SK-N-SH treated with all-trans-retinoic acid at 6 μM for 48 hours (cell line): ENCODE measurements at regions not wholly inside any gene's neighbourhood (a gene's known extent, or its start where the extent isn't known, plus 50 kb on each side); places are given as distances from the start of the nearest gene placed in this dataset.

Experiments used
- BACH2 ChIP-seq: fragments of 250-450 bp; sonication (Bioruptor Pico); IDR thresholded peaks from 2 replicates; pipeline ENCODE4 v1.9.0; 2021; ENCODE audit warnings: mild to moderate bottlenecking, borderline replicate concordance
- CSDC2 ChIP-seq: fragments of 250-450 bp; sonication (Bioruptor Pico); IDR thresholded peaks from 2 replicates; pipeline ENCODE4 v1.5.0; 2020; ENCODE audit warnings: mild to moderate bottlenecking, moderate library complexity
- ESRRG ChIP-seq: fragments of 250-450 bp; sonication (Bioruptor Pico); IDR thresholded peaks from 2 replicates; pipeline ENCODE4 v1.6.1; 2021; ENCODE audit warnings: mild to moderate bottlenecking
- GLIS3 ChIP-seq: fragments of 250-450 bp; sonication (Bioruptor Pico); IDR thresholded peaks from 2 replicates; pipeline ENCODE4 v1.5.0; 2020; ENCODE audit warnings: mild to moderate bottlenecking, moderate library complexity
- OSR1 ChIP-seq: fragments of 250-450 bp; sonication (Bioruptor Pico); IDR thresholded peaks from 2 replicates; pipeline ENCODE4 v1.8.0; 2022; ENCODE audit warnings: moderate library complexity, mild to moderate bottlenecking, inconsistent platforms
- PPARA ChIP-seq: fragments of 250-450 bp; sonication (Bioruptor Pico); IDR thresholded peaks from 2 replicates; pipeline ENCODE4 v1.5.0; 2020; ENCODE audit warnings: mild to moderate bottlenecking, borderline replicate concordance
- ZC3H10 ChIP-seq: fragments of 250-450 bp; sonication (Bioruptor Pico); IDR thresholded peaks from 2 replicates; pipeline ENCODE4 v1.5.1; 2021; ENCODE audit warnings: mild to moderate bottlenecking, moderate library complexity
- ZFP3 ChIP-seq: fragments of 250-450 bp; sonication (Bioruptor Pico); IDR thresholded peaks from 2 replicates; pipeline ENCODE4 v1.5.0; 2020; ENCODE audit warnings: mild to moderate bottlenecking, moderate library complexity
- ZNF8 ChIP-seq: fragments of 450-650 bp; formaldehyde crosslinking; IDR thresholded peaks from 2 replicates; pipeline ENCODE4 v1.5.0; 2020; ENCODE audit warnings: mild to moderate bottlenecking, moderate library complexity
- TF ChIP-seq, protein P1 (sequence below): fragments of 250-450 bp; sonication (Bioruptor Pico); IDR thresholded peaks from 2 replicates; pipeline ENCODE4 v1.5.1; 2021; ENCODE audit warnings: mild to moderate bottlenecking, moderate library complexity
- TF ChIP-seq, protein P2 (sequence below): fragments of 250-450 bp; sonication (Bioruptor Pico); IDR thresholded peaks from 2 replicates; pipeline ENCODE4 v1.8.0; 2020; ENCODE audit warnings: mild to moderate bottlenecking, moderate library complexity, borderline replicate concordance
- TF ChIP-seq, protein P3 (sequence below): fragments of 250-450 bp; sonication (Bioruptor Pico); IDR thresholded peaks from 2 replicates; pipeline ENCODE4 v1.5.1; 2020; ENCODE audit warnings: low read depth, mild to moderate bottlenecking, moderate library complexity

DNA sequence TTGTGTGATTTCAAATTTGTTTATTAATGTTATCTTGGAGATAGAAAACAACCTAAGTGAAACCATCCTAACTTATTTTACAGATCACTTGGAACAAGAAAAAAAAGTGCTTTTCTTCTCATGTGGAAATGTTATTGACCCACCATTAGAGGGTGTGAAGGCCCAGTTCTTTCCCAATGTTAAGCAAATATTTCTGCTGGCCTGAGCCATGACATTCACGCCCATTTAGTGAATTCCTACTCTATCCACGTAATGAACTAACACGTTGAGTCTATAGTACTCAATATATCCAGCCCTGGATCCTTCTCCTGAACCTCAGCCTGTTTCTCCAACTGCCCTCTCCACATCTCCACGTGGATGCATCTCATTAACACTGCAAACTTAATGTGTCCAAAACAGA is 180.6 kb upstream of the ZFP64 start:
- TF ChIP-seq GLIS3 (CRISPR knock-in tag) (no peak), ZC3H10 (CRISPR knock-in tag) (no peak), BACH2 (CRISPR knock-in tag) (no peak), OSR1 (CRISPR knock-in tag) (no peak), ZNF8 (CRISPR knock-in tag) (no peak), ZFP3 (no peak), ESRRG (CRISPR knock-in tag) (no peak), PPARA (no peak), CSDC2 (CRISPR knock-in tag) (no peak)
- TF ChIP-seq, protein P1, sequence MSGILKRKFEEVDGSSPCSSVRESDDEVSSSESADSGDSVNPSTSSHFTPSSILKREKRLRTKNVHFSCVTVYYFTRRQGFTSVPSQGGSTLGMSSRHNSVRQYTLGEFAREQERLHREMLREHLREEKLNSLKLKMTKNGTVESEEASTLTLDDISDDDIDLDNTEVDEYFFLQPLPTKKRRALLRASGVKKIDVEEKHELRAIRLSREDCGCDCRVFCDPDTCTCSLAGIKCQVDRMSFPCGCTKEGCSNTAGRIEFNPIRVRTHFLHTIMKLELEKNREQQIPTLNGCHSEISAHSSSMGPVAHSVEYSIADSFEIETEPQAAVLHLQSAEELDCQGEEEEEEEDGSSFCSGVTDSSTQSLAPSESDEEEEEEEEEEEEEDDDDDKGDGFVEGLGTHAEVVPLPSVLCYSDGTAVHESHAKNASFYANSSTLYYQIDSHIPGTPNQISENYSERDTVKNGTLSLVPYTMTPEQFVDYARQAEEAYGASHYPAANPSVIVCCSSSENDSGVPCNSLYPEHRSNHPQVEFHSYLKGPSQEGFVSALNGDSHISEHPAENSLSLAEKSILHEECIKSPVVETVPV (CRISPR knock-in tag): no peak
- TF ChIP-seq, protein P2, sequence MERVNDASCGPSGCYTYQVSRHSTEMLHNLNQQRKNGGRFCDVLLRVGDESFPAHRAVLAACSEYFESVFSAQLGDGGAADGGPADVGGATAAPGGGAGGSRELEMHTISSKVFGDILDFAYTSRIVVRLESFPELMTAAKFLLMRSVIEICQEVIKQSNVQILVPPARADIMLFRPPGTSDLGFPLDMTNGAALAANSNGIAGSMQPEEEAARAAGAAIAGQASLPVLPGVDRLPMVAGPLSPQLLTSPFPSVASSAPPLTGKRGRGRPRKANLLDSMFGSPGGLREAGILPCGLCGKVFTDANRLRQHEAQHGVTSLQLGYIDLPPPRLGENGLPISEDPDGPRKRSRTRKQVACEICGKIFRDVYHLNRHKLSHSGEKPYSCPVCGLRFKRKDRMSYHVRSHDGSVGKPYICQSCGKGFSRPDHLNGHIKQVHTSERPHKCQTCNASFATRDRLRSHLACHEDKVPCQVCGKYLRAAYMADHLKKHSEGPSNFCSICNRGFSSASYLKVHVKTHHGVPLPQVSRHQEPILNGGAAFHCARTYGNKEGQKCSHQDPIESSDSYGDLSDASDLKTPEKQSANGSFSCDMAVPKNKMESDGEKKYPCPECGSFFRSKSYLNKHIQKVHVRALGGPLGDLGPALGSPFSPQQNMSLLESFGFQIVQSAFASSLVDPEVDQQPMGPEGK (CRISPR knock-in tag): no peak
- TF ChIP-seq, protein P3, sequence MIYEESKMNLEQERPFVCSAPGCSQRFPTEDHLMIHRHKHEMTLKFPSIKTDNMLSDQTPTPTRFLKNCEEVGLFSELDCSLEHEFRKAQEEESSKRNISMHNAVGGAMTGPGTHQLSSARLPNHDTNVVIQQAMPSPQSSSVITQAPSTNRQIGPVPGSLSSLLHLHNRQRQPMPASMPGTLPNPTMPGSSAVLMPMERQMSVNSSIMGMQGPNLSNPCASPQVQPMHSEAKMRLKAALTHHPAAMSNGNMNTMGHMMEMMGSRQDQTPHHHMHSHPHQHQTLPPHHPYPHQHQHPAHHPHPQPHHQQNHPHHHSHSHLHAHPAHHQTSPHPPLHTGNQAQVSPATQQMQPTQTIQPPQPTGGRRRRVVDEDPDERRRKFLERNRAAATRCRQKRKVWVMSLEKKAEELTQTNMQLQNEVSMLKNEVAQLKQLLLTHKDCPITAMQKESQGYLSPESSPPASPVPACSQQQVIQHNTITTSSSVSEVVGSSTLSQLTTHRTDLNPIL (CRISPR knock-in tag): no peak
